ENCODE measurements at regions not wholly inside any gene's neighbourhood (a gene's known extent, or its start where the extent isn't known, plus 50 kb on each side); places are given as distances from the start of the nearest gene placed in this dataset.
"Not testable (repeated sequence)": the region's sequence is repeated elsewhere in the genome, so short reads cannot be mapped to it uniquely, and the experiment has no call there.

DNA sequence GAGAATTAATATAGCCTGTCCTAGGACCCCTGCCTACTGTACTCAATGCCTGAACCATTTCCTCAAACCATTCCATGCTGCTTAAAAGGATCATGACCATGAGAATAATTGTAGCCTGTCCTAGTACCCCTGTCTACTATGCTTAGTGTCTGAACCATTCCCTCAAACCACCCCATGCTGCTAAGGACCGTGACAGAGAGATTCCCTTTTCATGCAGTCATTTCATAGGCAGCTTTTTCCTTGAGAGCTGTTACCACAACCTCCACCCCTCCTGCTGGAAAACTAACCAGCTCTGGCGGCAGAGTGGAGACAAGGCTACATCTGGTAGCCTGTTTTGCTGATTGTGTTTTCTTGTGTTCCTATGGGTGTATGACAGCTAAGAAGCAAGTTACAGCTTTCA, 174.9 kb upstream of the SMARCAD1 start:
- no peaks in the 10 kb centered on the region for H3K36me3 ChIP-seq (ENCODE audit: control insufficient read depth in 3 of 3, insufficient read depth in 2 of 3, low read depth in 1 of 3, low read length in 3 of 3)
- no peak overlapping the region for H3K27ac ChIP-seq (ENCODE audit: low read depth in 1 of 3, low read length in 2 of 3)
- H3K4me3 ChIP-seq (ENCODE audit: low read depth in 1 of 3, low read length in 3 of 3), result no peak overlapping the region
- no peak for FAIRE-seq
- no peaks in the 10 kb centered on the region for H3K9me3 ChIP-seq (ENCODE audit: control insufficient read depth in 2 of 2, insufficient read depth in 1 of 2, low read depth in 1 of 2, low read length in 1 of 2)
- peak in 1 of 2 donors; percentile 1 for DNase-seq
- 69 to 81% (median 73%) methylated on average over 2 of the region's 2 CpGs for WGBS, 3 donors
- H3K27me3 ChIP-seq (ENCODE audit: control insufficient read depth in 3 of 3, insufficient read depth in 3 of 3, low read length in 3 of 3), result no peaks in the 10 kb centered on the region
- H3K4me1 ChIP-seq (ENCODE audit: control insufficient read depth in 3 of 3, insufficient read depth in 2 of 3, low read depth in 1 of 3, low read length in 2 of 3), result no peaks in the 10 kb centered on the region

- DNase-seq (no peak), FAIRE-seq (no peak)
- Histone ChIP-seq H3K27me3 (ENCODE audit: control insufficient read depth in 3 of 3, insufficient read depth in 3 of 3, low read length in 3 of 3) (no peaks in the 10 kb centered on the region), H3K27ac (ENCODE audit: low read depth in 1 of 3, low read length in 2 of 3) (no peak overlapping the region), H3K4me3 (ENCODE audit: low read depth in 1 of 3, low read length in 3 of 3) (no peak overlapping the region), H3K9me3 (ENCODE audit: control insufficient read depth in 2 of 2, insufficient read depth in 1 of 2, low read depth in 1 of 2, low read length in 1 of 2) (no peaks in the 10 kb centered on the region), H3K36me3 (ENCODE audit: control insufficient read depth in 3 of 3, insufficient read depth in 2 of 3, low read depth in 1 of 3, low read length in 3 of 3) (no peaks in the 10 kb centered on the region), H3K4me1 (ENCODE audit: control insufficient read depth in 3 of 3, insufficient read depth in 2 of 3, low read depth in 1 of 3, low read length in 2 of 3) (no peaks in the 10 kb centered on the region)
- 71 to 88% (median 85%) methylated on average over 2 of the region's 2 CpGs for WGBS, 3 donors
Observed at GRCh38 chr4:94036964-94037363, 170.7 kb upstream of the SMARCAD1 start.

- DNase-seq, result no peak
- Histone ChIP-seq H3K27me3 (ENCODE audit: control insufficient read depth in 3 of 3, insufficient read depth in 3 of 3, low read length in 3 of 3) (no peaks in the 10 kb centered on the region), H3K27ac (ENCODE audit: low read depth in 1 of 3, low read length in 2 of 3) (no peak overlapping the region), H3K4me3 (ENCODE audit: low read depth in 1 of 3, low read length in 3 of 3) (no peak overlapping the region), H3K36me3 (ENCODE audit: control insufficient read depth in 3 of 3, insufficient read depth in 2 of 3, low read depth in 1 of 3, low read length in 3 of 3) (no peaks in the 10 kb centered on the region), H3K4me1 (ENCODE audit: control insufficient read depth in 3 of 3, insufficient read depth in 2 of 3, low read depth in 1 of 3, low read length in 2 of 3) (no peaks in the 10 kb centered on the region), H3K9me3 (ENCODE audit: control insufficient read depth in 2 of 2, insufficient read depth in 1 of 2, low read depth in 1 of 2, low read length in 1 of 2) (no peaks in the 10 kb centered on the region)
- 69 to 91% (median 73%) methylated on average over 3 of the region's 3 CpGs for WGBS, 3 donors
- no peak for FAIRE-seq
Observed at GRCh38 chr4:94038195-94038594, 169.5 kb upstream of the SMARCAD1 start.

DNA sequence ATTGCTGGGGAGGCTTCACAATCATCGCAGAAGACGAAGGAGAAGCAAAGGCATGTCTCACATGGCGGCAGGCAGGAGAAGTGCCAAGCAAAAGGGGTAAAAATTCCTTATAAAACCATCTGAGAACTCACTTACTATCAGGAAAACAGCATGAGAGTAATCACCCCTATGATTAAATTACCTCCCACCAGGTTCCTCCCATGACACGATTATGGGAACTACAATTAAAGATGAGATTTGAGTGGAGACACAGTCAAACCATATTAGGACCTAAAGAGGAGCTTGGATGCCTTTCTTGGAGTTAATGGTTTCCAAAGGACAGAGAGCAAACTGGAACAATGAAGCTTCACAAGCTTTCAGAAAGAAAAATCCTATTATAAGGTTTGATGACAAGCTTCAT, 168.4 kb upstream of the SMARCAD1 start:
- Histone ChIP-seq H3K36me3 (ENCODE audit: control insufficient read depth in 3 of 3, insufficient read depth in 2 of 3, low read depth in 1 of 3, low read length in 3 of 3) (no peaks in the 10 kb centered on the region), H3K4me3 (ENCODE audit: low read depth in 1 of 3, low read length in 3 of 3) (no peak overlapping the region), H3K27ac (ENCODE audit: low read depth in 1 of 3, low read length in 2 of 3) (no peak overlapping the region), H3K27me3 (ENCODE audit: control insufficient read depth in 3 of 3, insufficient read depth in 3 of 3, low read length in 3 of 3) (no peaks in the 10 kb centered on the region), H3K9me3 (ENCODE audit: control insufficient read depth in 2 of 2, insufficient read depth in 1 of 2, low read depth in 1 of 2, low read length in 1 of 2) (no peaks in the 10 kb centered on the region), H3K4me1 (ENCODE audit: control insufficient read depth in 3 of 3, insufficient read depth in 2 of 3, low read depth in 1 of 3, low read length in 2 of 3) (no peaks in the 10 kb centered on the region)
- 84 to 91% (median 86%) methylated on average over 4 of the region's 4 CpGs for WGBS, 3 donors
- FAIRE-seq (no peak), DNase-seq (no peak)

GRCh38 chr4:94044471-94044870, 163.2 kb upstream of the SMARCAD1 start:
- not testable (repeated sequence) for H3K27me3 ChIP-seq (ENCODE audit: control insufficient read depth in 3 of 3, insufficient read depth in 3 of 3, low read length in 3 of 3); H3K9me3 ChIP-seq (ENCODE audit: control insufficient read depth in 2 of 2, insufficient read depth in 1 of 2, low read depth in 1 of 2, low read length in 1 of 2); FAIRE-seq; H3K4me3 ChIP-seq (ENCODE audit: low read depth in 1 of 3, low read length in 3 of 3); H3K4me1 ChIP-seq (ENCODE audit: control insufficient read depth in 3 of 3, insufficient read depth in 2 of 3, low read depth in 1 of 3, low read length in 2 of 3); H3K36me3 ChIP-seq (ENCODE audit: control insufficient read depth in 3 of 3, insufficient read depth in 2 of 3, low read depth in 1 of 3, low read length in 3 of 3); H3K27ac ChIP-seq (ENCODE audit: low read depth in 1 of 3, low read length in 2 of 3); DNase-seq
- 91 to 95% (median 94%) methylated on average over 14 of the region's 14 CpGs for WGBS, 3 donors

- DNase-seq (no peak), FAIRE-seq (no peak)
- no peaks in the 10 kb centered on the region for H3K4me1 ChIP-seq (ENCODE audit: control insufficient read depth in 3 of 3, insufficient read depth in 2 of 3, low read depth in 1 of 3, low read length in 2 of 3)
- no peaks in the 10 kb centered on the region for H3K36me3 ChIP-seq (ENCODE audit: control insufficient read depth in 3 of 3, insufficient read depth in 2 of 3, low read depth in 1 of 3, low read length in 3 of 3)
- no peaks in the 10 kb centered on the region for H3K27me3 ChIP-seq (ENCODE audit: control insufficient read depth in 3 of 3, insufficient read depth in 3 of 3, low read length in 3 of 3)
- WGBS, 3 donors, result 75 to 82% (median 76%) methylated on average over 4 of the region's 4 CpGs
- H3K4me3 ChIP-seq (ENCODE audit: low read depth in 1 of 3, low read length in 3 of 3), result no peak overlapping the region
- H3K27ac ChIP-seq (ENCODE audit: low read depth in 1 of 3, low read length in 2 of 3), result no peak overlapping the region
- H3K9me3 ChIP-seq (ENCODE audit: control insufficient read depth in 2 of 2, insufficient read depth in 1 of 2, low read depth in 1 of 2, low read length in 1 of 2), result no peaks in the 10 kb centered on the region
Observed at GRCh38 chr4:94063084-94063483, 144.6 kb upstream of the SMARCAD1 start.

GRCh38 chr4:94068753-94069719, 138.6 kb upstream of the SMARCAD1 start:
- no peaks in the 10 kb centered on the region for H3K27me3 ChIP-seq (ENCODE audit: control insufficient read depth in 3 of 3, insufficient read depth in 3 of 3, low read length in 3 of 3)
- no peaks in the 10 kb centered on the region for H3K4me1 ChIP-seq (ENCODE audit: control insufficient read depth in 3 of 3, insufficient read depth in 2 of 3, low read depth in 1 of 3, low read length in 2 of 3)
- H3K9me3 ChIP-seq (ENCODE audit: control insufficient read depth in 2 of 2, insufficient read depth in 1 of 2, low read depth in 1 of 2, low read length in 1 of 2), result no peaks in the 10 kb centered on the region
- no peak overlapping the region for H3K4me3 ChIP-seq (ENCODE audit: low read depth in 1 of 3, low read length in 3 of 3)
- no peak overlapping the region for H3K27ac ChIP-seq (ENCODE audit: low read depth in 1 of 3, low read length in 2 of 3)
- DNase-seq (no peak), FAIRE-seq (peak; percentile 36)
- 67 to 78% (median 74%) methylated on average over 8 of the region's 8 CpGs for WGBS, 3 donors
- H3K36me3 ChIP-seq (ENCODE audit: control insufficient read depth in 3 of 3, insufficient read depth in 2 of 3, low read depth in 1 of 3, low read length in 3 of 3), result no peaks in the 10 kb centered on the region

DNA sequence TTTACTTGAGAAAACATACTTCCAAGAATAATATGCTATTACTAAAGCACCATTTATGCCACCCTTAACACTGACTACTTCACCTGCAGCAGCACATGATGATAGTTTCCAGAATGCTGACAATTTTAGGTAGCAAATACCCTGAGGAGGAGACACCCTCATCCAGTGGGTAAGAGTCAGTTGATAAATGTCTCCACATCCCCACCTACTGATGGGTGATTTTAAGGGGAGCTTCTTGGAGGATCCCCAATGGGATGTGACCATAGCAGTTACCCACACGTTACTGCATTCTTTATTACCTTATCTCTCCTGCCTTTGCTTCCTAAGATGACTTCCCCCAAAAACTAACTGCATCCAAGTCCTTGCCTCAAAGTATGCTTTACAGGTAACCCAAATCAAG, 131.2 kb upstream of the SMARCAD1 start:
- no peaks in the 10 kb centered on the region for H3K27me3 ChIP-seq (ENCODE audit: control insufficient read depth in 3 of 3, insufficient read depth in 3 of 3, low read length in 3 of 3)
- WGBS, 3 donors, result 65 to 70% (median 67%) methylated on average over 1 of the region's 1 CpG
- no peaks in the 10 kb centered on the region for H3K36me3 ChIP-seq (ENCODE audit: control insufficient read depth in 3 of 3, insufficient read depth in 2 of 3, low read depth in 1 of 3, low read length in 3 of 3)
- no peak overlapping the region for H3K27ac ChIP-seq (ENCODE audit: low read depth in 1 of 3, low read length in 2 of 3)
- FAIRE-seq, result no peak
- peaks cover 0 to 11% of the 10 kb centered on the region in 2 donors for H3K9me3 ChIP-seq (ENCODE audit: control insufficient read depth in 2 of 2, insufficient read depth in 1 of 2, low read depth in 1 of 2, low read length in 1 of 2)
- no peak for DNase-seq
- H3K4me3 ChIP-seq (ENCODE audit: low read depth in 1 of 3, low read length in 3 of 3), result no peak overlapping the region
- no peaks in the 10 kb centered on the region for H3K4me1 ChIP-seq (ENCODE audit: control insufficient read depth in 3 of 3, insufficient read depth in 2 of 3, low read depth in 1 of 3, low read length in 2 of 3)

GRCh38 chr4:94084155-94084554, 123.5 kb upstream of the SMARCAD1 start:
- no peak for FAIRE-seq
- no peak for DNase-seq
- Histone ChIP-seq H3K27me3 (ENCODE audit: control insufficient read depth in 3 of 3, insufficient read depth in 3 of 3, low read length in 3 of 3) (no peaks in the 10 kb centered on the region), H3K36me3 (ENCODE audit: control insufficient read depth in 3 of 3, insufficient read depth in 2 of 3, low read depth in 1 of 3, low read length in 3 of 3) (no peaks in the 10 kb centered on the region), H3K4me3 (ENCODE audit: low read depth in 1 of 3, low read length in 3 of 3) (no peak overlapping the region), H3K27ac (ENCODE audit: low read depth in 1 of 3, low read length in 2 of 3) (no peak overlapping the region), H3K9me3 (ENCODE audit: control insufficient read depth in 2 of 2, insufficient read depth in 1 of 2, low read depth in 1 of 2, low read length in 1 of 2) (peaks cover 0 to 32% of the 10 kb centered on the region in 2 donors), H3K4me1 (ENCODE audit: control insufficient read depth in 3 of 3, insufficient read depth in 2 of 3, low read depth in 1 of 3, low read length in 2 of 3) (no peaks in the 10 kb centered on the region)
- WGBS, 3 donors, result 71 to 82% (median 79%) methylated on average over 3 of the region's 3 CpGs

All from small intestine (tissue), 7 donors.